ENCODE measurements at regions not wholly inside any gene's neighbourhood (a gene's known extent, or its start where the extent isn't known, plus 50 kb on each side); places are given as distances from the start of the nearest gene placed in this dataset.

- no peak overlapping the region for H3K27ac ChIP-seq
- TF ChIP-seq ZFX (IDR thresholded peaks at IDR 0.05) (no peak), CTCF (conservative IDR thresholded peaks at IDR 0.05) (no peak)
Observed at GRCh38 chr14:22472466-22472865, 116.6 kb downstream of the DAD1 start.

GRCh38 chr14:22471545-22472121 lies 117.4 kb downstream of the DAD1 start:
- H3K27ac ChIP-seq = no peak overlapping the region
- no peak for TF ChIP-seq ZFX (IDR thresholded peaks at IDR 0.05)
- peak; percentile 76 for TF ChIP-seq CTCF (conservative IDR thresholded peaks at IDR 0.05)

GRCh38 chr14:22469538-22470303 lies 119.3 kb downstream of the DAD1 start:
- TF ChIP-seq CTCF (conservative IDR thresholded peaks at IDR 0.05) (no peak), ZFX (IDR thresholded peaks at IDR 0.05) (no peak)
- H3K27ac ChIP-seq = no peak overlapping the region

- no peak for TF ChIP-seq CTCF (conservative IDR thresholded peaks at IDR 0.05)
- TF ChIP-seq ZFX (IDR thresholded peaks at IDR 0.05) = no peak
- H3K27ac ChIP-seq = no peak overlapping the region
Observed at GRCh38 chr14:22468830-22469229, 120.2 kb downstream of the DAD1 start.

GRCh38 chr14:22466491-22466890 lies 122.5 kb downstream of the DAD1 start:
- TF ChIP-seq CTCF (conservative IDR thresholded peaks at IDR 0.05) (no peak), ZFX (IDR thresholded peaks at IDR 0.05) (no peak)
- H3K27ac ChIP-seq = no peak overlapping the region

GRCh38 chr14:22465201-22465840 lies 123.7 kb downstream of the DAD1 start:
- no peak overlapping the region for H3K27ac ChIP-seq
- TF ChIP-seq CTCF (conservative IDR thresholded peaks at IDR 0.05) (no peak), ZFX (IDR thresholded peaks at IDR 0.05) (no peak)

Data from C4-2B (cell line).